HCT116 (cell line): ENCODE measurements at regions not wholly inside any gene's neighbourhood (a gene's known extent, or its start where the extent isn't known, plus 50 kb on each side); places are given as distances from the start of the nearest gene placed in this dataset.

ENCODE experiments used
- ATAC-seq: fragments of 200-7000 bp; cut with Tn5 transposase; 2 replicates; pipeline ENCODE4 v1.9.1; 2020; ENCODE audit warnings: mild to moderate bottlenecking, moderate library complexity
- BruUV-seq: library from RNA; stranded (reverse); fragments of 400-500 nt; replicated peaks from 2 replicates; lab custom pipeline; 2021; lab: Mats Ljungman, UMichigan
- CTCF ChIA-PET: fragments of 300-600 bp; sonication (Branson Sonifier 250); formaldehyde crosslinking; loops from one replicate; lab custom pipeline; 2021; ENCODE audit warnings: antibody characterized with exemption; lab: Charles Lee
- POLR2A ChIA-PET: fragments of 300-600, 350-600 bp; sonication (Branson Sonifier 250); formaldehyde crosslinking; loops from one replicate; lab custom pipeline; 2021; ENCODE audit warnings: antibody characterized with exemption; lab: Charles Lee
- RAD21 ChIA-PET, 2 experiments: fragments of 300-600 bp; sonication (Branson Sonifier 250); formaldehyde crosslinking; loops; one replicate each; lab custom pipeline; 2023; ENCODE audit warnings: low total read pairs in 2 of 2; ENCODE audit not compliant: uncharacterized antibody in 2 of 2, unreplicated experiment in 2 of 2, low non-redundant PET in 1 of 2; lab: Charles Lee
- DNase-seq: peaks from one replicate; pipeline ENCODE4 v3.0.0-alpha.2; 2010; ENCODE audit warnings: low read depth, low spot score
- H2AFZ ChIP-seq: fragments of 200-600 bp; shearing (Covaris generic), sonication (generic); 2 replicates; pipeline ENCODE4 v1.6.1; 2017; ENCODE audit warnings: low read depth, mixed run types, mixed read lengths, antibody characterized with exemption, low read length; ENCODE audit not compliant: poor library complexity, severe bottlenecking
- H3K27ac ChIP-seq: 2 replicates; pipeline ENCODE4 v1.5.1; 2012; ENCODE audit warnings: low read depth, low read length
- H3K27me3 ChIP-seq: fragments of 200-600 bp; sonication (generic); 2 replicates; pipeline ENCODE4 v1.6.1; 2016; ENCODE audit warnings: mixed run types, low read length, mixed read lengths; ENCODE audit not compliant: insufficient read depth
- H3K36me3 ChIP-seq, 2 experiments: fragments of 200-500 bp in 1 of 2; fragments of 200-600 bp in 1 of 2; sonication (Bioruptor generic) in 1 of 2; sonication (generic) in 1 of 2; 2 replicates each; pipeline versions ENCODE4 v1.5.1 to v1.6.1; 2014 to 2016; ENCODE audit warnings: low read length in 2 of 2, inconsistent platforms in 1 of 2, mixed read lengths in 1 of 2, mixed run types in 1 of 2; ENCODE audit not compliant: insufficient read depth in 2 of 2, control insufficient read depth in 1 of 2
- H3K4me1 ChIP-seq, 2 experiments: fragments of 200-600 bp in 1 of 2; sonication (generic) in 1 of 2; 2 replicates each; pipeline versions ENCODE4 v1.5.1 to v1.6.1; 2012 to 2017; ENCODE audit warnings: low read length in 2 of 2, inconsistent platforms in 1 of 2, mild to moderate bottlenecking in 1 of 2, mixed read lengths in 1 of 2, mixed run types in 1 of 2, moderate library complexity in 1 of 2; ENCODE audit not compliant: insufficient read depth in 2 of 2, control insufficient read depth in 1 of 2
- H3K4me2 ChIP-seq: fragments of 200-600 bp; sonication (generic); 2 replicates; pipeline ENCODE4 v1.6.1; 2017; ENCODE audit warnings: mixed run types, low read length, mixed read lengths
- H3K4me3 ChIP-seq, 2 experiments: fragments of 200-600 bp in 1 of 2; sonication (generic) in 1 of 2; replicated peaks in 1 of 2; 2 replicates each; pipeline ENCODE4 v1.5.1; 2011 to 2016; ENCODE audit warnings: low read length in 2 of 2, control low read depth in 1 of 2, low read depth in 1 of 2, mild to moderate bottlenecking in 1 of 2, mixed read lengths in 1 of 2, mixed run types in 1 of 2
- H3K79me2 ChIP-seq: fragments of 200-600 bp; sonication (generic); 2 replicates; pipeline ENCODE4 v1.6.1; 2017; ENCODE audit warnings: mild to moderate bottlenecking, mixed run types, low read length, moderate library complexity, mixed read lengths; ENCODE audit not compliant: insufficient read depth
- H3K9ac ChIP-seq: fragments of 200-600 bp; sonication (generic); 2 replicates; pipeline ENCODE4 v1.6.1; 2016; ENCODE audit warnings: low read length, mixed read lengths
- H3K9me2 ChIP-seq: fragments of 200-600 bp; sonication (generic), shearing (Covaris generic); 2 replicates; pipeline ENCODE4 v1.6.1; 2017; ENCODE audit warnings: mixed run types, mild to moderate bottlenecking, moderate library complexity; ENCODE audit not compliant: insufficient read depth
- H3K9me3 ChIP-seq, 2 experiments: fragments of 200-500 bp in 1 of 2; fragments of 200-600 bp in 1 of 2; sonication (Bioruptor generic) in 1 of 2; sonication (generic) in 1 of 2; 2 replicates each; pipeline ENCODE4 v1.6.1; 2014 to 2017; ENCODE audit warnings: low read length in 2 of 2, mixed read lengths in 2 of 2, inconsistent platforms in 1 of 2, low read depth in 1 of 2, mild to moderate bottlenecking in 1 of 2, mixed run types in 1 of 2, moderate library complexity in 1 of 2; ENCODE audit not compliant: control insufficient read depth in 1 of 2, insufficient read depth in 1 of 2
- H4K20me1 ChIP-seq: fragments of 200-600 bp; sonication (generic), shearing (Covaris generic); 2 replicates; pipeline ENCODE4 v1.6.1; 2017; ENCODE audit warnings: mixed run types, mild to moderate bottlenecking, moderate library complexity; ENCODE audit not compliant: insufficient read depth
- CBX3 ChIP-seq: IDR thresholded peaks from 2 replicates; pipeline ENCODE4 v1.6.1; 2012; ENCODE audit warnings: low read depth
- CEBPB ChIP-seq: IDR thresholded peaks from 2 replicates; pipeline ENCODE4 v1.6.1; 2012; ENCODE audit warnings: low read depth
- EGR1 ChIP-seq: IDR thresholded peaks from 2 replicates; pipeline ENCODE4 v1.6.1; 2012; ENCODE audit warnings: low read depth
- ELF1 ChIP-seq: IDR thresholded peaks from 2 replicates; pipeline ENCODE4 v1.6.1; 2012; ENCODE audit warnings: low read depth, borderline replicate concordance
- FOSL1 ChIP-seq: IDR thresholded peaks from 2 replicates; pipeline ENCODE4 v1.6.1; 2012; ENCODE audit warnings: low read depth
- POLR2A ChIP-seq: IDR thresholded peaks from 2 replicates; pipeline ENCODE4 v1.7.0; 2011; ENCODE audit warnings: borderline replicate concordance; ENCODE audit not compliant: insufficient read depth, insufficient read length; ENCODE audit errors: extremely low read depth
- POLR2AphosphoS5 ChIP-seq: IDR thresholded peaks from 2 replicates; pipeline ENCODE4 v1.6.1; 2011; ENCODE audit warnings: mild to moderate bottlenecking, low read depth, low read length, moderate library complexity
- SIN3A ChIP-seq: IDR thresholded peaks from 2 replicates; pipeline ENCODE4 v1.6.1; 2012; ENCODE audit warnings: low read depth
- SP1 ChIP-seq: IDR thresholded peaks from 2 replicates; pipeline ENCODE4 v1.6.1; 2012; ENCODE audit warnings: low read depth
- TCF7L2 ChIP-seq: IDR thresholded peaks from 2 replicates; pipeline ENCODE4 v1.7.0; 2011; ENCODE audit warnings: borderline replicate concordance, inconsistent platforms; ENCODE audit not compliant: insufficient read depth, insufficient read length; ENCODE audit errors: extremely low read depth
- YY1 ChIP-seq: IDR thresholded peaks from 2 replicates; pipeline ENCODE4 v1.6.1; 2011; ENCODE audit warnings: low read length, low read depth, moderate library complexity, mild to moderate bottlenecking; ENCODE audit not compliant: insufficient replicate concordance; ENCODE audit errors: extremely low read depth
- ZBTB33 ChIP-seq: IDR thresholded peaks from 2 replicates; pipeline ENCODE4 v1.6.1; 2011; ENCODE audit warnings: mild to moderate bottlenecking, low read length, moderate library complexity; ENCODE audit not compliant: insufficient replicate concordance; ENCODE audit errors: extremely low read depth
- ZFX ChIP-seq: fragments of 450-650 bp; IDR thresholded peaks from 2 replicates; pipeline ENCODE4 v1.6.1; 2017
- intact Hi-C: fragments of 100-400 bp; cut with micrococcal nuclease; formaldehyde crosslinking; loops from 2 replicates; pipeline ENCODE4 v1.10.0; 2022
- TF ChIP-seq, protein P1 (sequence below): IDR thresholded peaks from 2 replicates; pipeline ENCODE4 v1.6.1; 2012

- H3K4me3 ChIP-seq: no peak overlapping the region
- ChIA-PET CTCF (no interaction called here), RAD21 (no interaction called here), POLR2A (no interaction called here)
- no peaks in the 10 kb centered on the region for H3K9me2 ChIP-seq
- H3K9me3 ChIP-seq: no peaks in the 10 kb centered on the region
- H3K9ac ChIP-seq: no peak overlapping the region
- no peak overlapping the region for H3K4me2 ChIP-seq
- H3K79me2 ChIP-seq: no peaks in the 10 kb centered on the region
- no peaks in the 10 kb centered on the region for H3K27me3 ChIP-seq
- no peak for DNase-seq
- H4K20me1 ChIP-seq: no peaks in the 10 kb centered on the region
- H3K27ac ChIP-seq: no peak overlapping the region
- BruUV-seq: no TSS peak
- no peak for ATAC-seq
- H3K4me1 ChIP-seq: no peaks in the 10 kb centered on the region
- H3K36me3 ChIP-seq: no peaks in the 10 kb centered on the region
- H2AFZ ChIP-seq: no peak overlapping the region
- intact Hi-C loops: no loop called here
- TF ChIP-seq, protein P1, sequence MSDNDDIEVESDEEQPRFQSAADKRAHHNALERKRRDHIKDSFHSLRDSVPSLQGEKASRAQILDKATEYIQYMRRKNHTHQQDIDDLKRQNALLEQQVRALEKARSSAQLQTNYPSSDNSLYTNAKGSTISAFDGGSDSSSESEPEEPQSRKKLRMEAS: no peak
- no peak for TF ChIP-seq YY1
- no peak for TF ChIP-seq FOSL1
- no peak for TF ChIP-seq EGR1
- TF ChIP-seq, all 23 proteins: peak for 0
These were observed 100.7 kb downstream of the SPRY1 start for GRCh38 chr4:123497340-123497739.

DNA sequence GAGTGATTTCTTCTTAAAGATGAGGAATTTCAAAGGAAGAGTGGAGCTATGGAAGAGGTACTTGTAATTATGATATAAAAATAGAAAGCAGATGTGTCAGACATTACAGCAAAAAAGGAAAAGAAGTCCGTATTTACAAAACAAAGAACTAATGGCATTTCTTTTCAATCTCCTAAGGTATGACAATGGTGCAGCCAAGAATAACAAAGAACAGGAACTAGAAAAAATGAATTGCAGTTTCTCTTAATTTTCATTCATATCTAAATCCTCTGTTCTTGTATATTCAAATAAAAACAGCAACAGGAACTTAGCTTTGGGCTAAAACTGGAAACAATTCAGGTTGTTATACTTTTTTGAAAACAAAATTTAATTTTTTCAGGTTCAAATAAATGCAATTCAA, 105.1 kb downstream of the SPRY1 start:
- Histone ChIP-seq H3K9me2 (no peaks in the 10 kb centered on the region), H3K79me2 (no peaks in the 10 kb centered on the region), H2AFZ (no peak overlapping the region), H3K4me1 (peaks cover 3 to 15% of the 10 kb centered on the region in 2 experiments; a peak in 2 of 4 replicates), H3K4me2 (no peak overlapping the region), H3K36me3 (no peaks in the 10 kb centered on the region), H4K20me1 (no peaks in the 10 kb centered on the region), H3K4me3 (no peak overlapping the region), H3K27me3 (no peaks in the 10 kb centered on the region), H3K27ac (no peak overlapping the region), H3K9me3 (no peaks in the 10 kb centered on the region), H3K9ac (no peak overlapping the region)
- ATAC-seq (no peak), DNase-seq (no peak)
- RAD21 ChIA-PET: no interaction called here
- intact Hi-C loops: no loop called here
- no TSS peak for BruUV-seq
- TF ChIP-seq, protein P1: no peak
- TF ChIP-seq POLR2AphosphoS5 (no peak), FOSL1 (no peak), CBX3 (no peak), SP1 (no peak), ZFX (no peak), POLR2A (no peak), TCF7L2 (no peak), SIN3A (no peak), ELF1 (no peak), ZBTB33 (no peak), CEBPB (no peak)
- POLR2A ChIA-PET: interaction anchor here (0.7 kb wide), 1 partner anchor 35 kb away, joined by 3 read pairs; no protein-coding TSS in a partner anchor
- CTCF ChIA-PET: no interaction called here
